ENCODE measurements at regions not wholly inside any gene's neighbourhood (a gene's known extent, or its start where the extent isn't known, plus 50 kb on each side); places are given as distances from the start of the nearest gene placed in this dataset.
"Not testable (repeated sequence)": the region's sequence is repeated elsewhere in the genome, so short reads cannot be mapped to it uniquely, and the experiment has no call there.

- DNase-seq, result no peak
Measured at GRCh38 chr19:28457620-28458019, 755.3 kb downstream of the UQCRFS1 start.

GRCh38 chr19:28456708-28457320, 756.1 kb downstream of the UQCRFS1 start:
- DNase-seq, result no peak

GRCh38 chr19:28456252-28456651, 756.7 kb downstream of the UQCRFS1 start:
- no peak for DNase-seq

GRCh38 chr19:28454083-28454482, 758.9 kb downstream of the UQCRFS1 start:
- no peak for DNase-seq

GRCh38 chr19:28453420-28453819, 759.5 kb downstream of the UQCRFS1 start:
- no peak for DNase-seq

- DNase-seq, result no peak
Measured at GRCh38 chr19:28449803-28450202, 763.1 kb downstream of the UQCRFS1 start.

- DNase-seq, result no peak
Measured at GRCh38 chr19:28446511-28446910, 766.4 kb downstream of the UQCRFS1 start.

GRCh38 chr19:28445826-28446225, 767.1 kb downstream of the UQCRFS1 start:
- no peak for DNase-seq

GRCh38 chr19:28444362-28444761, 768.6 kb downstream of the UQCRFS1 start:
- no peak for DNase-seq

GRCh38 chr19:28443361-28443760, 769.6 kb downstream of the UQCRFS1 start:
- no peak for DNase-seq

GRCh38 chr19:28437390-28438346, 775.3 kb downstream of the UQCRFS1 start:
- no peak for DNase-seq

- DNase-seq, result no peak
Measured at GRCh38 chr19:28436320-28436719, 776.6 kb downstream of the UQCRFS1 start.

- DNase-seq, result no peak
Measured at GRCh38 chr19:28435551-28436271, 777.2 kb downstream of the UQCRFS1 start.

GRCh38 chr19:28434794-28435193, 778.2 kb downstream of the UQCRFS1 start:
- DNase-seq, result not testable (repeated sequence)

GRCh38 chr19:28434365-28434764, 778.6 kb downstream of the UQCRFS1 start:
- DNase-seq, result not testable (repeated sequence)

- DNase-seq, result not testable (repeated sequence)
Measured at GRCh38 chr19:28433166-28433565, 779.8 kb downstream of the UQCRFS1 start.

GRCh38 chr19:28430214-28430613, 782.7 kb downstream of the UQCRFS1 start:
- DNase-seq, result no peak

GRCh38 chr19:28429356-28429755, 783.6 kb downstream of the UQCRFS1 start:
- no peak for DNase-seq

- no peak for DNase-seq
Measured at GRCh38 chr19:28428663-28429348, 784.1 kb downstream of the UQCRFS1 start.

- no peak for DNase-seq
Measured at GRCh38 chr19:28427376-28428083, 785.4 kb downstream of the UQCRFS1 start.

GRCh38 chr19:28426730-28427225, 786.2 kb downstream of the UQCRFS1 start:
- DNase-seq, result no peak
